H7 (cell line): ENCODE measurements at regions not wholly inside any gene's neighbourhood (a gene's known extent, or its start where the extent isn't known, plus 50 kb on each side); places are given as distances from the start of the nearest gene placed in this dataset.

ENCODE experiments used
- DNase-seq: peaks from one replicate; pipeline ENCODE4 v3.0.0; 2012
- H3K27me3 ChIP-seq: 2 replicates; pipeline ENCODE4 v1.6.0; 2011; ENCODE audit warnings: mild to moderate bottlenecking, low read length; ENCODE audit not compliant: control insufficient read depth, insufficient read depth
- H3K36me3 ChIP-seq: replicated peaks from 2 replicates; pipeline ENCODE4 v1.5.1; 2011; ENCODE audit warnings: low read length; ENCODE audit not compliant: control insufficient read depth, insufficient read depth
- H3K4me3 ChIP-seq: 2 replicates; pipeline ENCODE4 v1.5.1; 2011; ENCODE audit warnings: low read depth, mild to moderate bottlenecking, control low read depth, low read length, moderate library complexity; ENCODE audit not compliant: insufficient read depth

GRCh38 chr13:53321296-53321801 is 292.7 kb downstream of the OLFM4 start:
- DNase-seq = no peak
- no peaks in the 10 kb centered on the region for H3K27me3 ChIP-seq
- H3K36me3 ChIP-seq = no peaks in the 10 kb centered on the region
- no peak overlapping the region for H3K4me3 ChIP-seq

DNA sequence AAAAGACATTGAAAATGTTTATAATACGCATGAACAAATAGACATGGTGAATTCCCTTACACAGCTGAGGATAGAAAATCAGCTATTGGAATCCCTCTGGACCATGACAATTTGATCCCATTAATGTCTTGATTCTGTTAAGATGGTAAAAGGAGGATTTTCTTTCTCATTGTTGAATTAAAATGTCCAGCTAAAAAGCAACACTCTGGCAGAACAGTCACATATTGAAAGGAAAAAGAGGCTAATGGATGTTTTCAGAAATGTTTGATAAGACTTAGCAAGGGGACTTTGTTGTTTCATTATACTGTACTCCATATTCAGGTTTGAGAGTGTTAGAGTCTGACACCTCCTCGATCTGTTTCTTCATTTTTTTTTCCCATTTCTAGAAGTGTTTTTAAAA is 296.0 kb downstream of the OLFM4 start:
- Histone ChIP-seq H3K4me3 (no peak overlapping the region), H3K27me3 (0 out of 2 replicates have a peak, but pooled peaks cover 1% of the 10 kb centered on the region), H3K36me3 (no peaks in the 10 kb centered on the region)
- no peak for DNase-seq

DNA sequence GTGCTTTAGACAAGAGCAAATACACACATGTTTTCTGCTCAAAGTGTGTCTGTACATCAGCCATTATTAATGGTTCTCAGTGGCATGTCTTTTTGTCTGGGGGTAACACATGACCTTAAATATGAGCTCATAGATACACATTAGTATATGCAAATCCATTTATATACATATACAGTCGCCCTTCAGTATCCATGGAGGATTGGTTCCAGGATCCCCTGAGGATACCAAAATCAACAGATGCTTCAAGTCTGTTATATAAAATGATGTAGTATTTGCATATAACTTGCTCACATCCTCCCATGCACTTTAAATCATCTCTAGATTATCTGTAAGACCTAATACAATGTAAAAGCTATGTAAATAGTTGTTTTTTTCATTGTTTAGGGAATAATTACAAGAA is 298.1 kb downstream of the OLFM4 start:
- DNase-seq = no peak
- H3K4me3 ChIP-seq = no peak overlapping the region
- H3K27me3 ChIP-seq = 0 out of 2 replicates have a peak, but pooled peaks cover 1% of the 10 kb centered on the region
- no peaks in the 10 kb centered on the region for H3K36me3 ChIP-seq

GRCh38 chr13:53327680-53328315 is 299.2 kb downstream of the OLFM4 start:
- Histone ChIP-seq H3K36me3 (no peaks in the 10 kb centered on the region), H3K27me3 (0 out of 2 replicates have a peak, but pooled peaks cover 1% of the 10 kb centered on the region), H3K4me3 (no peak overlapping the region)
- no peak for DNase-seq

DNA sequence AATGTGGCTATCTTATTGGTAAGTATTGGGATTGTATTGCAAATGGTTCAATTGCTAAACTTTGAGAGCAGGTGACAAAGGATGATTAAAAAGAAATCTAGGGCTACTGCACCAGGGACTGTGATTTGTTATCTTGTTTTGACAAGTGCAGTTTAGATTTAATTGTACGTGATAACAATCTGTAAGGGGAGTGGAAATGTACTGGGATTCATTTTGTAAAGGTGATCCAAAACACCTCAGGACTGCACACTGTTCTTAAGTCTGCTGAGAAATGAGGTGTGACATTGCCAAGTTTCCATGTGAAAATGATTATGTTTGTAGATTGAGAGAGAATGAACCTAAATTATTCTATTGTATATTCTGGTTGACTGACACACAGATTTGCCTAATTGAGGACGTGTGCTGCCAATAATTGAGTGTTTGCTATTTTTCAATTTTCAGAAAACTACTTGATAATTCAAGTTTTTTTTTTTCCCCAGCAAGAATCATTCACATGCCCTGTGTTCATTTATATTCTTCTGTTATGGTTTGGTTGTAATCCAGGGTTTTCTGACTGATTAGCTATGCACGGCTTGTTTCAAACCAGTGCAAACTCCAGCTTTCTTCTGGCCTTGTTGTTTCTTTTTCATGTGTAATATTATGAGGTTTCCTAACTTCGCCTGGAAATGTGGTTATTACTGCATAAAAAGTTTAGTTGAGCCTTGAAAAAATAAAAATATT is 308.0 kb downstream of the OLFM4 start:
- DNase-seq = no peak
- H3K4me3 ChIP-seq = no peak overlapping the region

DNA sequence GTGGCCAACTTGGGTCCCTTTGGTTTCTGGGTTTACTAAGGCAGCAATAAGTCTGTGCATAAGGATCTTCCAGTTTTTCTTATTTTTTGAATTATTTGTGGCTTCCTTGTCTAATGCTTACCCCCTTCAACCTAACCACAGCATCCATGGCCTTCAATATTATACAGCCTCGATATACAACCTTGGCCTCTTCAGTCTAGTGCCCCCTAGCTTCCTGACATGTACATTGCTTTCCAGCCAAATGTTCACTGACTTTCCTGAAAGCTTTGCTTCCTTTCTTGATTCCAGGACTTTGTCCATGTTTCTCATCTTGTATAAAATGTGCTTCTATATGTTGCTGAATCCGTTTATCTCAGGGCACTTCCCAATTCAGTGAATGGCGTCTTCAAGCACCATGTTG is 310.1 kb downstream of the OLFM4 start:
- H3K4me3 ChIP-seq = no peak overlapping the region

More for the DNA sequence above, 308.0 kb downstream of the OLFM4 start:
- H3K36me3 ChIP-seq = no peaks in the 10 kb centered on the region
- peaks cover 1% of the 10 kb centered on the region; the same call in 1 of the 2 replicates for H3K27me3 ChIP-seq

DNA sequence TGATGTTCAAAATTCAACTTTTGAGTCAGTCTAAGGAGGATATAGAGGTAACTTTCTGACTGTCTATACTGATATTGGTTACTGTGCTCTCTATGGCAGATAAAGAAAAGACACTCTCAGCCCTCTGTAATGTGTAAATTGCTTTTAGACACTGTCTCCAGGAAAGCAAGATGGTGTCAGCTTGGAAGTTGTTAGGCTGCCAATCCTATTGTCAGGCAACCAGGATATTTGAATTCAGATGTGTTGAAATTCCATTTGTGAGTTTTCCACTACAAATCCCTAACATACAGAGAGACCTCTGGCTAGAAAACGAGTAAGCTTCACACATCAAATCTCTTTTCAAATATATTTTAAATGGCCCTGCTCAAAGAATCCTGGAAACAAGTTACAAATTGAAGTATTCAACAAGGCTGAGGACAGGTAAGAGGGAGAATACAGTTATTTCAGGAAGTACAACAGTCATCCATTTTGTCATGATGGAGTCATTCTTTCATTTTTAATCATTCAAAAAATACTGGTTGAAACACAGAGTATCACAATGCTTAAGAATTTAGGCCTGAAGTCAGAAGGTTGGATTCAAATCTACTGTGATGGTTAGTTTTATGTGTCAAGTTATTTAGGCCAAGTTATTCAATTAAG is 312.0 kb downstream of the OLFM4 start:
- H3K27me3 ChIP-seq = peaks cover 25% of the 10 kb centered on the region
- H3K4me3 ChIP-seq = no peak overlapping the region
- DNase-seq = no peak
- no peaks in the 10 kb centered on the region for H3K36me3 ChIP-seq

More for the DNA sequence above, 310.1 kb downstream of the OLFM4 start:
- Histone ChIP-seq H3K36me3 (no peaks in the 10 kb centered on the region), H3K27me3 (peaks cover 12% of the 10 kb centered on the region)
- no peak for DNase-seq

DNA sequence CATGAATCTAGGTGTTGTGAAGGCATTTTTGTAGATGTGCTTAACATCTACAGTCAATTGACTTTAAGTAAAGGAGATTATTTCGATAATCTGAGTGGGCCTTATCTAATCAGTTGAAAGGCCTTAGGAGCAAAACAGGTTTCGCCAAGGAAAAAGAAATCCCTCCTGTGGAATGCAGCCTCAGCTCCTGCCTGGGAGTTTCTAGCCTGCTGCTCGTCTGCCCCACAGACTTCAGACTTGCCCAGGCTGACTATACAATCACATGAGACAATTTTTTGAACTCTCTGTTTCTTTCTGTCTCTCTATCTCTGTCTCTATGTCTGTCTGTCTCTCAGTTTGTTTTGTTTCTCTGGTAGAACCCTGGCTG is 312.5 kb downstream of the OLFM4 start:
- no peak for DNase-seq
- Histone ChIP-seq H3K4me3 (no peak overlapping the region), H3K27me3 (peaks cover 25% of the 10 kb centered on the region), H3K36me3 (no peaks in the 10 kb centered on the region)

- DNase-seq = no peak
- Histone ChIP-seq H3K27me3 (peaks cover 29% of the 10 kb centered on the region), H3K4me3 (no peak overlapping the region), H3K36me3 (no peaks in the 10 kb centered on the region)
Measured at GRCh38 chr13:53342623-53343360, 314.2 kb downstream of the OLFM4 start.

DNA sequence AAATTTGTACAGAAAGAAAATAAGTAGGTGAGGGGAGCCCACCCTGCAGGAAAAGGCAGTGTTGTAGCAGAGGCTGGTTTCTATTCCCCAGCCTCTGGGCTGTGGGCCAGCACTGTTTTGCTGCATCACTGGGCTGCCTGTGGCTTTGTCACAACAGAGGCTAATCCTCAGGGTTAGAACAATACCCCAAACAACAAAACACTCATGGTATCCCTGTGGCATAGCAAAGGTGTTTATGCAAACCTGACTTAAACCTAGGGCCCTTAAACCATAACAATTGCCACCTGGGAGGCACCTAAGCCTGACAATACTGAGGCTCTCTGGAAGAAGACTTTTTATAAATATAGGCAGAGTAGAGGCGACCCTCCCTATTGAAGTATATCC is 314.7 kb downstream of the OLFM4 start:
- Histone ChIP-seq H3K36me3 (no peaks in the 10 kb centered on the region), H3K27me3 (peaks cover 32% of the 10 kb centered on the region), H3K4me3 (no peak overlapping the region)
- peak; percentile 52 for DNase-seq

DNA sequence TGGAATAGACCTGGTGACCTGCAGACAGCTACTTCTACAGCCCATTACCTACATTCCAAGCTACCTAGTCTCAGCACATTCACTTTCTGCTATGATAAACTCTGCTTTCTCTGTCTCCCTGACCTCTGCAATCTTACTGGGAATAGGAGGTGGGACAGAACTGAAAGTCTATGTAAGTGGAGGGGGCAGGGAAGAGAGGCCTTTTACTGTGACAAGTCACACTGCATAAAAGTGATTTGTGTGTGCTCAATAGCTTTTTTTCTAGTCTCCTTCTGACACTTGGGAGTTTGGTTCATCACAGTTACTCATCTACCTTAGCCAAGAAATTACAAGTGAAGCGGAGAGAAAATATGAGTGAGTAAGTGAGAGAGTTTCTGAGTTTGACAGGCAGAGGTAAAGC is 322.4 kb downstream of the OLFM4 start:
- H3K4me3 ChIP-seq = no peak overlapping the region
- no peak for DNase-seq
- H3K27me3 ChIP-seq = peaks cover 15% of the 10 kb centered on the region
- no peaks in the 10 kb centered on the region for H3K36me3 ChIP-seq

GRCh38 chr13:53357582-53357981 is 329.0 kb downstream of the OLFM4 start:
- H3K36me3 ChIP-seq = no peaks in the 10 kb centered on the region
- no peak overlapping the region for H3K4me3 ChIP-seq
- no peak for DNase-seq
- no peaks in the 10 kb centered on the region; the same call in 1 of the 2 replicates for H3K27me3 ChIP-seq

GRCh38 chr13:53368948-53369347 is 340.3 kb downstream of the OLFM4 start:
- no peak for DNase-seq
- no peaks in the 10 kb centered on the region for H3K36me3 ChIP-seq
- no peak overlapping the region for H3K4me3 ChIP-seq
- no peaks in the 10 kb centered on the region for H3K27me3 ChIP-seq

- Histone ChIP-seq H3K27me3 (no peaks in the 10 kb centered on the region), H3K36me3 (no peaks in the 10 kb centered on the region), H3K4me3 (no peak overlapping the region)
- DNase-seq = no peak
Measured at GRCh38 chr13:53379485-53379884, 350.9 kb downstream of the OLFM4 start.
